ENCODE measurements at regions not wholly inside any gene's neighbourhood (a gene's known extent, or its start where the extent isn't known, plus 50 kb on each side); places are given as distances from the start of the nearest gene placed in this dataset.
"Not testable (repeated sequence)": the region's sequence is repeated elsewhere in the genome, so short reads cannot be mapped to it uniquely, and the experiment has no call there.

DNA sequence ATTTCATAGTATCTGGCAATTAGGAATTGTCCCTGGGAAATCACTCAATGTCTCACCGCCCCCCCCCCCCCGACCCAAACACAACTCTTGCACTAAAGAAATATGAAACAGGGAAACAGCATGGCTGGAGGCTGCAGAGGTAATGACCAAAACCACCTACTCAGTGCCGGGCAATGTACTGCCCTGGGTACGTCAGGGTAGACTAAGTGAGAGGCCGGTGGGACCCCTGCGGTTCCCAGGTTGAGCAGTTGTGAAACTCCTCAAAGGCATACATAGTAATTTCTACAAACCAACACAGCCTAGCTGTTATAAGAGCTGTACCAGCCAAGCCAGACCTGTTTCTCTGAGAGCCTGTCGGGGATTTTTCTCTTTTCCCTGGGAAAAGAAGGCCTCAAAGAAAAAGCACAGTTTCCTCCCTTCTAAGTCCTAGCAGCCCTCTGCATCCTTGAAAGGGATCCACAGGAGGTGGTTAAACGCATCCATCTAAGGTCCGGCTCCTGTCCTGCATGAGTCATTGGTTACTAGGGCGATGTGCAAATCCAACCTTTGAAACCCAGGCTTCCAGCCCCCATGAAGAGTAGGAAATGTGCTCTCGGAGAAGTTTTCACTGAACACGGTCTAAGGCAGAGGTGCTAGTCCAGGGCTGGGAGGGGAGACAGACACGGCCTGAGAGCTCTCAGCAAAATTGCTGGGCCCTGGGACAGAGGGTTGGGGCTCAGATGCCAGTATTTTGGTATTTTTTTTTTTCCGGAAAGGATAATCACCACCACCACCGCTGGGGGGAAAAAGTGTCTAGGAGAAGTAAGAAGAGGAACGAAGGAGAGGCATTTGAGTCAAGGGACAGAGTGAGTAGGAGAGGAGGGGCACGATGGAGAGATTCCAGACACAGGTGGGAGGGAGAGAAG lies 172.8 kb downstream of the ATP6V0E2 start:
- not testable (repeated sequence) for DNase-seq (ENCODE audit: low spot score)

DNA sequence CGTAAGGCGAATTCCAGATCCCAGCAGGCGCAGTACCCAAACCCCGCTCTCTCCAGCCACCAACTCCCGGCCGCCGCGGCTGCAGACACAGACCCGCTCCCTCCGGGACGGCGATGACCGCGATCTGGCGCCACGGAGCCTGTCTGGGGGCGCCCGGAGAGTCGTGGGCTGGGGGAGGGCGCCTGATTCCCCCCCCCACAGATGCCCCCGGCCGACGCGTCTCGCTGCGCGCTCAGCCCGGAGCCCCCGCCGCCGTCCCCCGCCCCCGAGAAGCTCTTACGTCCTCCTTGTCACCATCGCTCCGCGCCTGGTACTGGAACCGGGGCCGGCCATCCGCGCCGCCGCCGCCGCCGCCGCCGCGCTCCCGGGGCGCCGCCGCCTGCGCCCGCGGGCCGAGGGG lies 173.6 kb downstream of the ATP6V0E2 start:
- not testable (repeated sequence) for DNase-seq (ENCODE audit: low spot score)

DNA sequence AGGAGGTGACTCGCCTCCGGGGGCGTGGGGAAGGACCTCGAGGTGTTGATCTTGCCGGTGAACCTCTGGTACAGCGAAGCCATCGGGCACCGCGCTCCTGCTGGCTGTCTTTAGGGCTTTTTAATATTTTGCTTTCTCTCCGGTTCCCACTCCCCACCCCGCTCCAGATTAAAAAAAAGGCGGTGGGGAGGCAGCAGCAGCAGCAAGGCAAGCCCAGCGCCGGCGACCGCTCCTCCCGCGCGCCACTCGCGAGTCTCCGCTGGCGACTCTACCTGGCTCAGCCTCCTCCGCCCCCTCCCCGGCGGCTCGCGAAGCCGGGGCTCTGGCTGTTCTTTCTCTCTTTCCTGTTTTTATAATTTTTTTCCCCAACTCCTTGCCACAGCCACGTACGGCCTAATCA lies 174.0 kb downstream of the ATP6V0E2 start:
- not testable (repeated sequence) for DNase-seq (ENCODE audit: low spot score)

DNA sequence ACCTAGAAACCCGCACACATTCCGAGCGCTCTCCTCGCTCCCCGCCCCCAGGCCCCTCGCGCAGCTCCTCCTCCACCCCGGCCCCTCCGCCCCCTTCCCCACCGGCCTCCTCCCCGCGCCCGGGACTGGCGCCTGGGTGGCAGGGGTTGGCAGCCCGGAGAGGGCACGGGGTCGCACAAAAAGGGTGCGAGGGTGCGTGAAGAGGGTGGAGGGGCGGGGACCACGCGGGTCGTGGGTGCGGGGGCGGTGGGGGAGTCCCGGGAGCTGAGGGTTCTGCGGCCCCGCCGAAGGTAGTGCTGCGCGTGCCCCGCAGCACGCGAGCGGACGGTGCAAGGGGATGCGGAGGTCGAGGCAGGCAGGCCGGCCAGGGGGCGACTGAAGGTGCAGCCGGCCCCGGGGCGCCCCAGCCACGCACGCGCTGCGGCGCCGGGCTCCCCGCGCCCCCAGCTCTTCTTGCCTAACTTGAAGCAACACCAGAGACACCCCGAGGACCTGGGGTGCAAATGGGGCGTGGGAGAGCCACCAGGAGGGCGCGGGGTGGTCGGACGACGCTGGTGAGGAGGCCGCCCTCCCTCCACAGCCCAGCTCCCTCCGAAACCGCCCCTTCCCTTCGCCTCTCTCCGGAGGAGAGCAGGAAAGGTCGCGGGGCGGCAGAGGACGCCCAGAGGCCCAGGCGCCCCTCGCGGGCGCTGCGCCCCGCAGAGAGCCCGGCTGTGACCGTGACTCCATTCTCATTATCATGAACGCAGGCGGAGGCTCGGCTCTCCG lies 174.7 kb downstream of the ATP6V0E2 start:
- not testable (repeated sequence) for DNase-seq (ENCODE audit: low spot score)

DNA sequence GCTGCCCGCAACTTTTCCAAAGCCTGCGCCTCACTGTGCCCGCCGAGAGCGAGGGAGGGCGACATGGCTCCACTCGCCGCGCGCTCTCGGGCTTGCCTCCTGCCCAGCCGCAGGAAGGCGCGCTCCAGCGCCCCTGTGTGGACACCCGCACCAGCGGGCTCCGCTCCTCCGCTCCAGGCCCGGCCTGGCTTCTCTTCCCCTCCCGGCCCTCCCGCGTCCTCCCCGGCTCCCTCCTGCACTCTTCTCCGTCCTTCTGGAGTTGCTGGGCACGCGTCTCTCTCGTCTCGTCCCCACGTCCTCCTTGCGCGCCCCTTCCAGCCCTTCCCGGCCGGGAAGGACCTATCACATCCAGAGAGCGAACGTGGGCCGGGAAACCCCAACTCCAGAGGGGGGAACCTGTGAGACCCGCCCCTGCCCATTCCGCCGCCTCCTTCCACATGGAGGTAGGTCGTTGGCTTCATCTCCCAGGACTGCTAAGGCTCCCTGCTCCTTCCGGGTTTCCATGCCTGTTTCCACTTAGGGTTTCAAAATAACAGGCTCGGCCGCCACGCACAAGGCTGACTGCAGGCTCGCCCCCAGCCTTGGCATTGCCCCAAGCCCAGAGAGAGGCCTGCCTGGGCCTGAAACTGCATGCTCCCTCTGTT lies 175.4 kb downstream of the ATP6V0E2 start:
- DNase-seq (ENCODE audit: low spot score): peak; percentile 9

DNA sequence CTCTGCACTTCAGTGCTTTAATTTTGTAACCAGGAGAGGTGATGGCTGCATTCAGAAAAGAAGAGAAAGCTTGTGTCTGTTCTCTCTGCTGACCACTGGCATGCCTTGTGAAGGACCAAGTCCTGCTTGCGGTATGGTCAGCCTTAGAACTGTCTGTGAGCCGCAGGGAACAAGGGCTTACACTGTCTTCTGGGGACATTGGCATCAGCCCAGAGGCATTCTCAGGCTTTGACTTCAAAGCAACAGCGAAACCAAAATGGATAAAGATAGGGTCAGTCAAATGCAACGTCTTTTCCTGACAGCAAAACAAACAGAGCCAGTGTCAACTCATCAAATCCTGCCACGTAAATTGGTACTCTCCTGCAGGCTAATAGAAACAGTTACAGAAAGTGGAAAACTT lies 179.6 kb downstream of the ATP6V0E2 start:
- DNase-seq (ENCODE audit: low spot score): not testable (repeated sequence)

DNA sequence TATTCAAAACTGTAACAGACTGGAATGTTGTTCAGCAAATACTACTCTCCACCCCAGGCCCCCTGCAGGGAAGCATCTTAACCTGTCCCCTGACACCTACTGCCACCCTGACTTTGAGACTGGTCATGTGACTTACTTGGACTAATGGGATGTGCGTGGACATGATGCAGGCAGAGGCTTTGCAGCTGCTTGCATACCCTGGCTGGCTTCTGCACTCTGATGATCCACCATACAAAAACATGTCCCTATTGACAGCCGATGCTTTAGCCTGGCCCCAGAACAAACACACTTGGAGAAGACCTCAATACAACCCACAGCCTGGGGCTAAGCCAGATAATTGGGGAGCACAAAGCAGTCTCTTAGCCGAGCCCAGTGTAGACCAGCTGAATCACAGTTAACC lies 180.5 kb downstream of the ATP6V0E2 start:
- DNase-seq (ENCODE audit: low spot score): not testable (repeated sequence)

DNA sequence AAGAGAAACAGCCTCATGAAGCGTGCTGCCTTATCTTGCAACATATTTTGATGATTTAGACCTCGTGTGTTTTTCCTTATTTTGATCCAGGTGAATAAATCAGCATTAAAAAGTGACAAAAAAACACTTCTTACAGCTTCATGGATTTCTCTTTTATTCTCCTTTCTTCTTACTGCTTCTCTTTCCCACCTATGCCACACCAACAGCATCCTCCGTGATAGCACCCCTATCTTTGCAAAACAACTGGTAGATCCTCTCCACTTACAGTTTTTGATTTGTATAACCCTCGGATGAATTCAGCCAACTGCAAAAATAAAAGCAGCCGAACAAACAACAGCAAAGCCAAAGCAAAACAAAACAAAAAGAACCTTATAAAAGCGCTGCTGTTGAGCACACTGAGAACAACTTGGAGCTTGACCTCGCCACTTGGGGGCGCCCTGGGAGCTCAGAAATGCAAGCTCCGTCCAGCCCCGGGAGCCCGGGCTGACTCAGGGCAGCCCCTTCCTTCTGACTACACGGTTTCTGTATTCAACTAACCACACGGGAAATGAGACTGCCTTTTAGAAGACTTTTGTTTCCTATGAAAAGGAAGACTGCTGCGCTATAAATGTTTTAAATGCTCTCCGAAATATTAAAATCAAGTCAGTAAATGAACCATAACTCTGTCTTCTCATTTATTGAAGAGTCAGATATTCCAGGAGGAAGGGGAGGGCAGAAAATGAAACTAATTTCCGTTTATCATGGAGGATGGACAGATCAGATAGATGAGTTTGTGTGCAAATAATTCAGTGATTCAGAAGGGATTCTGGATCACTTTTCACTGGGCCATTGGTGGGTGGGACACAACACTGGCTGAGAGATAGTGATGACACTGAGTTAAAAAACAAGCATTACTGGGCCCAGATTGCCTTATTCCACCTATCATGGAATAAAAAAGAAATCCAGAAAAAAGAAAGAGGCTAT lies 186.8 kb downstream of the ATP6V0E2 start:
- DNase-seq (ENCODE audit: low spot score): not testable (repeated sequence)

DNA sequence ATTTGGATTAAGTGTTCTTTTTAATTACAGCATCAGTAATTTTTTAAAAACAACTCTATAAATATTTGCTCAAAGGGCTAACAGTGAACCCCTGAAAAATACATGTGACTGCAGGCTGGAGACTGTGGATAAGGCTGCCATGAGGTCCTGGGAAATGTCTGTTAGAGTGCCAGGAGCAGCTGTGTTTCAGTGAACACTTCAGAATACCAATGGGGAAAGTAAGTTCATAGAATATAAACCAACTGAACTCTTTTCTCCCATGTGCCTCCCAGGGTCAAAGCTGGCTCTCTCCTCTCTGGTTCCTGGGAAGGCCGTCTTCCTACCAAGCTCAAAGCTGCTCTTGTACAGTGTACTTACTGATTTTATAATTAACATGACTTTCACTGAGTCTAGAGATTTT lies 189.4 kb downstream of the ATP6V0E2 start:
- DNase-seq (ENCODE audit: low spot score): not testable (repeated sequence)

DNA sequence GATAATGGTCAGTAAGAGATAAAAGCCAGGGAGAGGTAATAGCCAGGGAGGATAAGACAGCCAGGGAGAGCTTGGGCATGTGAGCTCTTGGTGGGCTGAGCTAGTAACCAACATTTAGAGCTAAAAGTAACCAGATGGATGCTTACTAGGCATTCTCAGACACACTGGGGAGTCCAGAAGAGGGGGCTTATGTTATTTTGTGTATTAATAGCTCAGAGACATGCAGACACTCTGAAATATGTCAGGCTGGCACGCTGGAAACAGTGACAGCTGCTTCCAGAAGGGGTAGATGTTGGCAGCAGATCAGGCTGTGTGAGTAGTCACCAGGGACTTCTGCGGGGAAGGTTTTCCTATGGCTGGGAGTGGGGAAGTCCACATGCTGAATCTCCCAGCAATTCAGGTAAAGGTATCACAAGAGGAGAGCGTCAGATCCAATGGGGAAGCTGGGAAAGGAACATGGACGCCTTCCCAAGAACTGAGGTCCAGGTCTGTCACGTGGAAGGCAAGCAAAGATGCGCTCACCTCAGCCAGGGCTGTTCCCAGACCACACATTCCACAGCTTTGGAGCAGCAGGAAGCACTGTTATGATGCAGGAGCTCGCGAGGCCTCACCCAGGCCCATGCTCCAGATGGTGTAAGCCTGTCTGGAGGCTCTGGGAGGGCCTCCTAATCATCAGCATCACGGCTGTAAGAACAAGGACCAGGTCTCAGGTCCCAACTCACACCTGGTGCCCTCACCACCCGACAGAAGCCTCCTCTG lies 196.0 kb downstream of the ATP6V0E2 start:
- not testable (repeated sequence) for DNase-seq (ENCODE audit: low spot score)

DNA sequence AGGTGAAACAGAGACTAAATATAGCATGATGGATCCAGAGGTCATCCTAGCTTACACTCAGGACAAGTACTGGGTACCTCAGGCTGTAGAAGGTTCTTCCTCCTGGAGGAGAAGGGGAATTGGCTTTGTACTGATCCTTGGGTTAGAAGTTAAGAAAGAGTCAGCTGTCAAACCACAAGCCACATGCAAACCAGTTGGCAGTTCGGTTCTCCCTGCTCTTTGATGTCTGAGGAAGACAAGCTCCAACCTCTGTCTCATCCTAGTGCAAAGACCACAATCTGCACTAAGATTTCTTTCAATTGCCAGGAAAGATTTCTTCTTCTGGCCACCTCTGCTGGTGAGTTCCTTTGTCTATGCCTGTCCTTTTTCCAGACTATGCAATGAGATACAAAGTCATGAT lies 203.8 kb downstream of the ATP6V0E2 start:
- not testable (repeated sequence) for DNase-seq (ENCODE audit: low spot score)

DNA sequence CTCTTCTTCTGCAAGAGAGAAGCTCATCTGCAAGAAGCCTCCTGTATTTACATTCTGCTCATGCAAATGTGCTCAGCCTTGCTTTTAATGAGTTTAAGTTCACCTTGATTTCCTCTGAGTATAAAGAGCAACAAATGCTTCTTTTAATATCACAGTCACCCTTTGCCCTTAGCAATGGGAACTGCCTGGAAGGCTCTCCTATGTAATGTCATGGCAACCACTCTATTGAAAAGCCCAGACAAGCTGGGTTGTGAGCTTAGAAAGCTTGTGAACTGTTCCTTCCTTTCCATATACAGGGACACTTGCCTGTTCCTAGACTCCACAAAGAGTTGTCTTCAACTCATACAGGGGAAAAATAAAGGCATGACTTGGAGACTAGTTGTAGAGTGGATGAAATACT lies 208.1 kb downstream of the ATP6V0E2 start:
- not testable (repeated sequence) for DNase-seq (ENCODE audit: low spot score)

DNA sequence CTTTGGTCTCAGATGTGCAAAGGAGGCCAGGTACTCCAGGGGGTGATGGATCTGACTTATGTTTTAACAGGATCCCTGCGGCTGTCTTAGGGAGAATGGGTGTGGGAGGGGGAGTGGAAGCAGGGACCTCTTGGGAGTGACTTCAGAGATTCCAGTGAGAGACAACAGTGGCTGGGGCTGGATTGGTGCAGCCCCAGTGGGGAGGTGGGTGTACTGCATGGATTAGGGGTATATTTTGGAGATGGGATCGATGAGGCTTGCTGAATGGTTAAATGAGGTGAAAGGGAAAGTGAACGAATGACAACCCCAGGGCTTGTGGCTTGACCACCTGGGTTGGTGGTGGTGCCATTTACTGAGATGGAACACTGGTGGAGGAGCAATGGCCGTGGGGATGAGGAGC lies 211.0 kb downstream of the ATP6V0E2 start:
- DNase-seq (ENCODE audit: low spot score): not testable (repeated sequence)

DNA sequence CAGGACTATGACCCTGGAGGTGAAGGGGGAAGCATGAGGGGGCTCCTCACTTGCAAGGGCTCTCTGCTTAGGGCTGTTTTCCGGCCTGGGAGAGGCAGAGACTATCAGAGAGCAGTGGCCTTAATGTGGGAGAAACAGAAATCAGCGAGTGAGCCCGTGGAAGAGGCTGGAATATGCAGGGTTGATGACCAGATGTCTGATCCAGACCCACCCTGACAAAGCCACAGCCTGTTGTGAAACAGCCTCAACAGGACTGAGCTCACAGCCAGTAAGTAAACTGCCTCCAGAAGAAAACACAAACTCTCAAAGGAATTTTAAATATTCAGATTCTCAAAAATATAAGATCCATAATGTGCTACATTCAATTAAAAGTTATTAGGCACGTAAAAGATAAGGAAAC lies 213.7 kb downstream of the ATP6V0E2 start:
- DNase-seq (ENCODE audit: low spot score): not testable (repeated sequence)

DNA sequence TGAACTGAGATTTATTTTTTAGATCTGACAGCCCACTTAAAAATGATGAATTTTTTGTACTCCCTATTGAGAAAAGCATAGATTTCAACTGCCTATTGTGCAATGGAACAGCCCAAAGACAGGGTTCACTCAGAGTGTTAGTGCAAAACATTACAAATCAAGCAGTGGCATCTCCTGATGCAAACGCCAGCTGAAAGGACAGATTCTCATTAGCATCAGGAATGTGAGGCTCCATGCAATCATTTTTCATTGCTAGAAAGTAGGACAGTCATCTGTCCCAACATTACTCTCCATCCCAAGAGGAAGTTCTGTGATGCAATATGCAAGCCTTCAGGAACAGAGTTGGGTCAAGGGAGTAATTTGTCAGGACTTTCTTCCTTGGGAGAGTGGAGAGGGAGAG lies 215.4 kb downstream of the ATP6V0E2 start:
- DNase-seq (ENCODE audit: low spot score): not testable (repeated sequence)

DNA sequence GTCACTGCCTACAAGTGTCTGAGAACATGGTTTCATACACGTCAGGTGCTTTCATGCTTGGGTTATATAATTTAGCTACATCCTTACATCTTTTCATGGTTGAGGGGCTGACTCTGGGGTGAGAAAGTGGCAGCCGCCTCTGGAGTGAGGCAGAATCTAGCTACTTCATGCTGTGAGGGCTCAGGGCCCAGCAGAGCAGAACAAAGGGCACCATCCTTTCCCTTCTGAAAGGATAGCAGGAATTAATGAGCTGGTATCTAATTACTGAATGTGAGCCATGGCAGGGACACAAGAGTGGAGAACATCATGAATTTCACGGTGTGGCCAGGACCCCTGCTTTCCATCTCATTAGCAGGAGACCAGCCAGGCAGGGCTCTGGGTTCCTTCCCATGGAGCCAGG lies 217.0 kb downstream of the ATP6V0E2 start:
- DNase-seq (ENCODE audit: low spot score): not testable (repeated sequence)

DNA sequence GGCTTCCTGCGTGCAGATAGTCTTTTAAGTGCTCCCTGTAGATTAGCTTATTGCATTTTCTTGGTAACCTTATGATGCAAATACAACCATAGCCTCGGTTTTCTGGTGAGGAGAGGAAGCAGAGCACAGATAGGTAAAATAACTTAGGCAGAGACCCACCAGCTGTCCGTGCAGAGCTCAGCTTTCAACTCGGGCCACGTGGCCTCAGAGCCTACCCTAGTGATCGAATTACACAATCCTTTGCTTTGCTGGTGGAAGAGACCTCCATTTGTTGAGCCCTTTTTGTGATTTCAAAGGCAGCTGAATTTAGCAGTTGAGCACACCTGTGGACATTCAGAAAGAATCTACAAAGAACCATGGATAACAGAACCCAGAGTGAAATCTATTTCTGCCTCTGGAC lies 220.1 kb downstream of the ATP6V0E2 start:
- DNase-seq (ENCODE audit: low spot score): not testable (repeated sequence)

DNA sequence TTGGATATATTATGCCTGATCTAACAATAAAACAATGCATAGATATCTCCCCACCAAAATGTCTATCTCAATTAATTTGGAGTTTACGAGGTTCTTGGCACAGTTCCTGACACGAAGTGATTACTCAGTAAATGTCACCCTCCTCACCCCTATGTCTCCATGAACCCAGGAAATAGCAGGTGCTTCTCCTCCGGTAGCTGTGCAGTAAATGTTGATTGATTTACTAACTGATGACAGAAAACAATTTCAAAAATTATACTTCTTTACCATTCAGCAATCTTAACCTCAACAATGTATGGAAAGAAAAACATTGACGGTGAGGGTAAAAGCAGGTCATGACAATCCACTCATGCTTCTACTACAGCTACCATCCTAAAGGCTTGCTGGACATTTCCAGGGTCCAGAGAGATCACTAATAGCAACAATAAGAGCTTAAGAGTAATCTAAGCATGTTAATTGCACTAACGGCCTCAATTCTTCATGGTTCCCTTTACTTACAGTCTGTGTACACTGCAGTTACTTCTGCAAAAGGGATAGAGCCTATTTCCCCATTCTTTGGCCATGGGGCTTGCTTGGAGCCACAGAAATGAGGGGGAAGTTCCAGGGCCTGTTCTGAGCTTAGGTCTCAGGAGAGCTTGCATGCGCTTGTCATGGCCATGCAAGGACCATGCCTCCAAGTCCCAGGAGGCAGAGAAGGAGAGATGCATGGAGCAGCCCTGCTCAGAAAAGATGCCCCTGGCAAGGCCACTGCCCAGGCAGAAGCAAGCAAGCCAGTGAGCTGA lies 222.6 kb downstream of the ATP6V0E2 start:
- DNase-seq (ENCODE audit: low spot score): not testable (repeated sequence)

DNA sequence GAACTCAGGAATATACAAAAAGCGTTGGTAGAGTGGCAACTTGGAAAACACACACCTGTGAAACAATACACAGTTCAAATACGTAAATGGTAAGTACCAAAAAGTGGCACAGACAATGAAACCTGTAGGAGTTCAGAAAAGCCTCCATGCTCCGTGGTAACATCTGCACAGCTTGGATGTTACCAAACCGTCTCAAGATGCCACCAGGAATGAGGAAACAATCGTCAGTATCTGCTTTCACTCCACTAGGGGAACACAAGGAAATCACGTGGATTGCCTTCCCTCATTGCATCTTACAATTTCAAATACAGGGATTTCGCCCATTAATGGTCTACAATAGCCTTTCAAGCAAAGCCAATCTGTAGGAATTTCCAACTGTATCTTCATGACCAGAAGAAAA lies 224.6 kb upstream of the LRRC61 start:
- not testable (repeated sequence) for DNase-seq (ENCODE audit: low spot score)

Data from umbilical cord (tissue), 1 donor.